Right hindlimb (tissue), 1 donor: ENCODE measurements at regions not wholly inside any gene's neighbourhood (a gene's known extent, or its start where the extent isn't known, plus 50 kb on each side); places are given as distances from the start of the nearest gene placed in this dataset.

Experiments used
- DNase-seq: peaks from one replicate; pipeline ENCODE4 v3.0.0-alpha.2; 2018

- no peak for DNase-seq
These were observed 53.9 kb upstream of the GALNTL6 start for GRCh38 chr4:171759274-171759673.

- no peak for DNase-seq
These were observed 61.7 kb upstream of the GALNTL6 start for GRCh38 chr4:171751538-171751937.

- no peak for DNase-seq
These were observed 66.8 kb upstream of the GALNTL6 start for GRCh38 chr4:171746418-171746817.

GRCh38 chr4:171742436-171742835 lies 70.8 kb upstream of the GALNTL6 start:
- no peak for DNase-seq

GRCh38 chr4:171727185-171727584 lies 86.0 kb upstream of the GALNTL6 start:
- no peak for DNase-seq

- no peak for DNase-seq
These were observed 91.3 kb upstream of the GALNTL6 start for GRCh38 chr4:171721937-171722336.

- DNase-seq, result no peak
These were observed 93.5 kb upstream of the GALNTL6 start for GRCh38 chr4:171719691-171720090.

GRCh38 chr4:171718665-171719064 lies 94.5 kb upstream of the GALNTL6 start:
- no peak for DNase-seq

GRCh38 chr4:171718069-171718468 lies 95.1 kb upstream of the GALNTL6 start:
- DNase-seq, result no peak

- no peak for DNase-seq
These were observed 95.9 kb upstream of the GALNTL6 start for GRCh38 chr4:171717231-171717741.

GRCh38 chr4:171715973-171716372 lies 97.2 kb upstream of the GALNTL6 start:
- no peak for DNase-seq

- DNase-seq, result no peak
These were observed 98.3 kb upstream of the GALNTL6 start for GRCh38 chr4:171714791-171715454.

- no peak for DNase-seq
These were observed 102.5 kb upstream of the GALNTL6 start for GRCh38 chr4:171710743-171711142.

- no peak for DNase-seq
These were observed 136.5 kb upstream of the GALNTL6 start for GRCh38 chr4:171676555-171677215.

- DNase-seq, result no peak
These were observed 138.4 kb upstream of the GALNTL6 start for GRCh38 chr4:171674781-171675180.

GRCh38 chr4:171668403-171668802 lies 144.8 kb upstream of the GALNTL6 start:
- no peak for DNase-seq

- no peak for DNase-seq
These were observed 145.3 kb upstream of the GALNTL6 start for GRCh38 chr4:171667906-171668305.

- no peak for DNase-seq
These were observed 162.1 kb upstream of the GALNTL6 start for GRCh38 chr4:171651071-171651470.

GRCh38 chr4:171650543-171650942 lies 162.7 kb upstream of the GALNTL6 start:
- no peak for DNase-seq

GRCh38 chr4:171648926-171649325 lies 164.3 kb upstream of the GALNTL6 start:
- no peak for DNase-seq

- DNase-seq, result no peak
These were observed 166.2 kb upstream of the GALNTL6 start for GRCh38 chr4:171646984-171647383.

- no peak for DNase-seq
These were observed 168.7 kb upstream of the GALNTL6 start for GRCh38 chr4:171644430-171645057.

GRCh38 chr4:171639540-171639939 lies 173.7 kb upstream of the GALNTL6 start:
- no peak for DNase-seq

- no peak for DNase-seq
These were observed 176.6 kb upstream of the GALNTL6 start for GRCh38 chr4:171636606-171637005.
